NCI-H446 (cell line): ENCODE measurements at regions not wholly inside any gene's neighbourhood (a gene's known extent, or its start where the extent isn't known, plus 50 kb on each side); places are given as distances from the start of the nearest gene placed in this dataset.

Experiments
- DNase-seq, 2 experiments: peaks; one replicate each; lab custom pipeline; 2025; lab: John Stamatoyannopoulos, UW

DNA sequence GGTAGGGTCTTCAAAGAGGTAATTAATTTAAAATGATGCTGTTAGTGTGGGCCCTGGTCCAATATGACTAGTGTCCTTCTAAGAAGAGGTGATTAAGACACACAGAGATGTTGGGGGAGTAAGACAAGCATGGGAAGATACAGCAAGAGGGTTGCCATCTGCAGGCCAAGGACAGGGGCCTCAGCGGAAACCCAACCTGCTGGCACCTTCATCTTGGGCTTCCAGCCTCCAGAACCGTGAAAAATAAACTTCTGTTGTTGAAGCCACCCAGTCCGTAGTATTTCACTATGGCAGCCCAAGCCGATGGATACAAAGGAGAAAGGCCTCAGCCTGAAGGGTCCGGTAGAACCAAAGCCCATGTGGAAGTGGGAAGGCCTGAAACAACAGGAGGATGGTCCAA lies 161.7 kb upstream of the UBE2E1 start:
- DNase-seq, result no peak

DNA sequence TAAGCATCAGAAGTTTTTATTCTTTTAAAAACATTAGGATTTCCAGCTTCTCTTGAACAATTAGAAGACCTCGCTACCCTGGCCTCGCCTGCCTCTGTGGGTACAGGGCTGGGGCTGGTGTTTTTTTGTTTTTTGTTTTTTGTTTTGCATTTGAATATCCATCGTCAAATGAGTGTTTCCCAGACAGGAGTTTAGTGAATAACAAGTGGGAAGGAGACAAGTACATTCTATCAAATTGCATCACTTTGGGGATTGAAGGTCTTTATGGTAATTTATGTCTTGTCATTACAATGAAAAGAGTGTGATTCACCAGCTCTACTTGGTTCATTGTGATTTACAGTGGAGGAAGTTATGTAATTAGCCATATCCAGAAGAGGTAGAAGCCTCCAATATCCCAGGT lies 161.1 kb upstream of the UBE2E1 start:
- DNase-seq, result no peak

DNA sequence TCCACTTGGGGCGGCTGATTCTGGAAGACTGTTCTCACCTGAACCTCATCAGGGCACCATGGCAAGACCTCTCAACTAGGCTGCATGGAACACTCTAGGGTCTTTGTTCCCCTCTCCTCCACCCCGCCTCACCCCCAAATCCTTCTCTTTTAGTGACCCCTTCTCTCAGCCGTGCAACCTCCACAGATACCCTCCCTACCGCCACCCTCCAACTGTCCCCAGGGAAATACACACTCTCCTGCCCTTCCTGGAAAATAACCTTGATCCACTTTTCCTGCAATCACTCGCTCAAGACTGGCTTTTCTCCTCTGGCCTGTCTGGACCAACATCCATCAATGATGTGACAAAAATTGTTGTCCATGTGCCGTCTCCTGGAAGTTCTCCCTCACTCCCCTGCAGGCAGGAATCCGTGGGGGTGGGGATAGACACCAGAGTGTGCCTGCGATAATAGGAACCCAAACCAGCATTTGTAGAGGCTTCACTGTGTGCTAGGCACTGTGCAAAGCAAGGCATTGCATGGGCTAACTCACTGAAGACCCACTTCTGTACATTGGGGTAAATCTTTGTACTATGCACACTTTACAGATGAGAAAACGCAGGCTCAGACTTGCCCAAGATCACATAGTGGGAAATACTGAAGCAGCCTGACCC lies 160.1 kb upstream of the UBE2E1 start:
- no peak for DNase-seq

DNA sequence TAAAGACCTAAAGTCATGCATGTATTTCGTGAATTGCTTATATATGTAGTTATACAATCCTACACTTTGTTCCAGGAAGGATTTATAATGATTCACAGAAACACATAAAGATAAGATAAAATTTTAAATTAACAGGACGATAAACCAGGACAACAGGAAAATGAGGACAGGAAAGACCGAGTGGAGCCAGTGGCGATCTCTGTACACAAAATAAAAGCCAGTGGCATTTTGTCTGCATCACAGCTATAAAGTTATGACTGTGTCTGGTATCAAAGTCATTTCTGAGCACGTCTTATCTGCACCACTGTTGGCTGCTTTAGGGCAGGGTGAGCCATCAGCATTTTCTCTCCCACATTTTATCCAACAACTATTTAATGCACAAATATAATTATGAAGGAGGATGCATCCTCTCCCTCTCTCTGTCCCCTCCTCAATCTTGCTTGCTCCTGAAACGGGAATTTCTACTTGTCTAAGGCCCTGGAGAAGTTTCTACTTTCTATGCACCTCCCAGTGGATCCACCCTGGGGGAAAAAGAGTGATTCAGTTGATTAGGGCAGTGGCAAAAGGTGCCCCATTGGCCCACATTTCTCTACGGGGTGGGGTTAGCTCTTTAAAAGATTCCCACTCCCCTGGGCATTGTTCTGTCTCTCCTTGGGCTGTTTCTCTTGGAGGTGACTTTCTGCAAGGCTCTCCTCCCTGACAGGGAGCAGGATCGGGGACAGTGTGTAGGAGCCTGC lies 159.4 kb upstream of the UBE2E1 start:
- no peak for DNase-seq

DNA sequence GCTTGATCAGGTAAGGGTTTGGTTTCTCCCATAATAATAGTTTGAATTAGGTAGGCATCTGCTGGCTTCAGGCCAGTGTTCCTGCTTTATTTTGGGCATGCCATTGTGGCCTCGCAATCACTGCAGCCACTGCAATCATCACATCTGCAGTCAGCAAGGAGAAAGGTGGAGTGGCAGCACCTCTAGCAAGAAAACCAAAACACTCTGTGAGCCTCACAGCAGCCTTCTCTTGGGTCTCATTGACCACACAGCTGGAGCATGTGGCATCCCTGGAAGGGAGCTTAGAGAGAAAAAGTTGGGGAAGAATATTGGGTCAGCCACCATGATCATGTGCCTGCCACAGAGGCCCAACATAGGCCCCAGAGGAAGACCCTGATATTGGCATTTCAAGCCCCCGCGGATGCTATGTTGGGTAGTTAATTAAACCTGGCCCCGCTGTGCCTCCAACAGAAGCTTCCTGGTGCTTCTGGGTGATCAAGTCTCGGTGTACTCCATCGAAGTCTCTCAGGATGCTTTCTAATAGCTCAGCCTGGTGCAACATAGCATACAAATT lies 158.0 kb upstream of the UBE2E1 start:
- no peak for DNase-seq

DNA sequence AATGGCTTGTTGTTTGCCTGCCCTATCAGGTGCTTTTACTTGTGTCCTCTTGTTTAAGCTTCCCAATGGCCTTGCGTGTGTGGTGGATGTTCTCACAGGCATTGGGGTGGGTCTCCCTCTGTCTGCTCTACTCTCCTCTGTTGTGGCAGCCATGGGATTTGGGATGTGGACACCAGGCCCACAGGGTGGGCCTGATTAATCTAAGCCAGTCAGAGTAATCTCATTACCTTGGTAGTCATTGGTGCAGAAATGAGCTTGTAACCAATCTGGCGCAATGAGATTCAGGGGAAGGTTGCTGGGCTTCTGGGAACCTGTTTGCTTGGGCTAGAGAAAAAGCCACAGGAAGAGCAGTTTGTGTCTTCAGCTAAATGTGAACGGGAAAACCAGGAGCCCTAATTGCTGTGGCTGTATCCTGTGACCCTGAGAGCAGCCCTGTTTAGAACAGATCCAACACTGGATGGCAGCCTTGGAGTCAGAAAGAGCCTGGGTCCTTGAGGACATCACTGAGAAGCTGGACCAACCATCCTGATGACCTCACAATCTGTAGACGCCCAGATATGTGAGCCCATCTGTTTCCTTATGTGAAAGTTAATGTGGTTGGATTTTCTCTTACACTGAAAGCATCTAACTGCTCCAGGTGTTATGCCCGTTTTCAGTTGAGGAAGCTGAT lies 157.3 kb upstream of the UBE2E1 start:
- DNase-seq, result peak in 1 of 2 experiments; percentile 57

DNA sequence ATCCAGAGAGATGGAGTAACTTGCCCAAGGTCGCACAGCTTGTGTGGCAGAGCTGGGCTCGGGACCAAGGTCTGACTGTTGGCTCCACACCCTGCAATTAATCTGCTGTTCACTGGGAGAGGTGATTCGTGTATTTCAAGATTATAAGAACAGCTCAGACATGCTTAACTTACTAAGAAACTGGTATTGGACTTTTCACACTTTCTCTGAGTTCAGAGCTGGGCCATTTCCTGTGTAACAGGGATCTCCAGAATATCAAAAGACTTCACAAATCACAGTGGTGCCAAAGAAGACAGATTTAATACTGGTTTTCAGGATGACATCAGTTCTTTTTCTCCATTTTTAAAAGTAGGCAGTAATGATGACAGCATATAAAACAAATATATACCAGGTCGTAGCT lies 156.8 kb upstream of the UBE2E1 start:
- DNase-seq, result peak in 1 of 2 experiments; percentile 57

DNA sequence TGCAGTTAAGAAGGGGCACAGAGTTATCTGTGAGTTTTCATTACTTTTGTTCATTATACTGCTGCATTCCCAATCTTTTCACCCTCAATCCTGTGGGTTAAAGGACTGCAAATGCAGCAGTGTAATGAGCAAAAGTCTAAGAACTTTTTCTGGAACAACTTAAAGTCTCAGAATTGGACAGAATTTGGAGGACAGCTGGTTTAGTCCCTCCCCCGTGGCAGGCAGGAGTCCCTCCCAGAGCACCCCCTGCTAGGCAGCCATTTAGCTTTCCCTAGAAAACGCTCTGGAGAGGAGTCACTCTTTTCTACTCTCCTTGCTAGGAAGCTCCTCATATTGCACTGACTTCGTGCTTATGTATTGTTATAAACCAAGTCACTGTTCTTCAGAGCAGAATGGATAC lies 156.3 kb upstream of the UBE2E1 start:
- peak in 1 of 2 experiments; percentile 35 for DNase-seq

DNA sequence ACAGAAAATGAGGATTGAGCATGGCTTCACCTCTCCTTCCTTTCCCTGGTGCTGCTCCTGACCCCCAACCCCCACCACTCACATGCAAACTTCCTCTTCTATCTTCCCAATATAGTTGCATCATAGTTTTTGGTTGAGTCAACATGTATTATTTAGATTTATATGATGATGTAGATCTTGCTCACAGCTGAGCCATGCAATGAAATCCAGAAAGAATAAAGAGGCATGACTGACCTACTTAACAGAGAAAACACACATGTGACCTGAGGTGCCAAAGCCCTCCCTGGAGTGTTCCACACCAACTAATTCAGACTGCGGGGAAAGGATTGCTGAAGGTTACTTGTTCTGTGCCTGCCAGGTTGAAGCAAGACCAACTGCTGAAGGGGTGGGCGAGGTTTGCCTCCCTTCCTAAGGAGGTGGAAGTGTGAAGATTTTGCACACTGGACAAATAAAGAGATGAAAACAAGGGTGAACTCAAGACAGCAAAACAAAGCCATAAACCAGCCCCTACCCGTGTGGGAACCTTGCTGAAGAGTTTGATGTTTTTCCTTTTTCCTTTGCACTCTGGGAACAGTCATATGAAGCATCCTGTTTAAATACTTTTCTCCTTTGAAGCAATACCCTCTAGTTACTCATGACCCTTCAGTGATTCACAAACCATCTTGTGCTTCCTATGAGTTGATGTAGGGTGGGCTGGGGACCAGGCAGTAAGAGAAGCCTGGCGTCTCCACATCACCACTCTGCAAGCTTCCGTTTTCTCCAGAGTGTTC lies 155.2 kb upstream of the UBE2E1 start:
- DNase-seq, result no peak

DNA sequence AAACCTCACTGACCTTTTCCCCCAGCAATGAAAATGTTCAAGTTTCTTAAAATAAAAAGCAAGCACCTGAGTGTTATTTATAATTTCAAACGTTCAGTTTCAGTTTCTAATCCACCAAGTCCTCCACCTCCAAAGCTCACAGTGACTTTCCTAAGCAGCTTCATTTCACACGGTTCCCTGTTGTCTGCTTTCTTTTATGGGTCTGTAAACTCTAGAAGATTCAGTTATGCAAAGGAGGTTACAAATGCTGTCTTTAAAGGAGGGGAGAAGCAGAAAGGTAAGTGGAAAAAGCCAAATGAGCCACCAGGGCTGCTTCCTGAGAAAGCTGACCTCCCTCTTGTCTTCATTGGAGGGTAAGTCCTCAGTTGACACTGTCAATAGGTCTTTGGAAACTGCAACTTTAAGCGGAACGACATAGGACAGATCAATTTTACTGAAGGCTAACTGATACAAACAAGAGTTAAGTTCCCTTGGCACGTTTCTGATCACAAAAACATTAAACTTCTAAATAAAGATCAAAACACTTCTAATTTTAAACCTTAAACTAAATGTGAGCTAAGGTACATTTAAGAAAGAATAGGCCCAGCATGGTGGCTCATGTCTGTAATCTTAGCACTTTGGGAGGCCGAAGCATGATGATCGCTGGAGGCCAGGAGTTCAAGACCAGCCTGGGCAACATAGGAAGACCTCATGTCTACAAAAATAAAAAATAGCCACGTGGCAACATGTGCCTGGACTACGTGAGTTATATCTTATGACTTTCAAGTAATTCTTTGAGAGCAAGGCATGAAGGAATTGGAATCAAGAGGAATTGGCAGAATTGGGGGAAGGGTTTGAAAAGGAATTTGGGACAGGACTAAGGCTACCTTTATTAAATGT lies 151.9 kb upstream of the UBE2E1 start:
- DNase-seq, result no peak

DNA sequence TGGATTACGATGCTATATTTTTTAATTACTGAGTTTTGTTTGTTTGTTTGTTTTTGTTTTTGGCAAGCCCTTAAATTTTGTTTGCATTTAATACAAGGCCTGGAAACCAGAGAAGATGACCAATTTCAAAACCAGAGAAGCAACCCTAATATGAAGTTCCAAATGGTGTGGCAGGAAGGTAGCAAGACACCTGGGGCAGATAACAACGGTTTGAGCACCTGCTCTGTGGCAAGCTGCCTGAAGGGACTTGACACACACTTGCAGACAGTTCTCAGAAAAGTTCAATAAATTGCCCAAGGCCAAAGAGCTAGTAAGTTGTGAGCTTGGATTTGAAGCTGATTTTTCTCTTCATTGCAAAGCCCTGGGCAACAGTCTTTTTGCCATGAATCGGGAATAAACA lies 151.2 kb upstream of the UBE2E1 start:
- DNase-seq, result no peak

DNA sequence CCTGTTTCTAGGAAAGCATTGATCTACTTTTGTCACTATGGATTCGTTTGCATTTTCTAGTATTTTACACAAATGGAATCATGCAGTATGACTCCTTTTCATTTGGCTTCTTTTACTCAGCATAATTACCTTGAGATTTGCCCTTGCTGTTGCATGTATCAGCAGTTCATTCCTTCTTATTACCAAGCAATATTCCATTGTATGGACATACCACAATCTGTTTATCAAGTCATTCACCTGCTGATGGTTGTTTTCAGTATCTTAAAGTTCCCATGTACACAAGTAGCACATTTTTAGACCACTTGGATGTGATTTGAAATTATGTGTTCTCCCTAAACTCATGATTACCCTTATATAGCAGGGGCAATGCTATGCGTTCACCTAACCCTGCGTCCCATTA lies 150.0 kb upstream of the UBE2E1 start:
- DNase-seq, result no peak

DNA sequence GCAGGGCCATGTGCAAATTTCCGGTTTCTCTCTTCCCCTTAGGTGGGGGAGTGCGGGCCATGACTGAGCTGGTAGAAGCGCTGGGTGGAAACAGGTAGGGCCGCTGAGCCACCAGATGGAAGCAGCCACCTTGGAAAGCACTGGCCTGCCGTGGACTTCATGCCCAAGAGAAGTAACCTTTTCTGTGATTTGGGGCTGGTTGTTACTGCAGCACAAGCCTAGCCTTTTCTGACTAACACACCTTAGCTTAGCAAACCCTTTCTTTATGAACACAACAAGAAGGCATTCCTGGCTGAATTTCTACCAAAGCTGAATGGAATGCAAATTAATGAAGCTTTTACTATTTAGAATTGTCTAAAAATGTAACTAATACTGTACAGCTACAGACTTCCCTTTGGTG lies 149.6 kb upstream of the UBE2E1 start:
- no peak for DNase-seq

DNA sequence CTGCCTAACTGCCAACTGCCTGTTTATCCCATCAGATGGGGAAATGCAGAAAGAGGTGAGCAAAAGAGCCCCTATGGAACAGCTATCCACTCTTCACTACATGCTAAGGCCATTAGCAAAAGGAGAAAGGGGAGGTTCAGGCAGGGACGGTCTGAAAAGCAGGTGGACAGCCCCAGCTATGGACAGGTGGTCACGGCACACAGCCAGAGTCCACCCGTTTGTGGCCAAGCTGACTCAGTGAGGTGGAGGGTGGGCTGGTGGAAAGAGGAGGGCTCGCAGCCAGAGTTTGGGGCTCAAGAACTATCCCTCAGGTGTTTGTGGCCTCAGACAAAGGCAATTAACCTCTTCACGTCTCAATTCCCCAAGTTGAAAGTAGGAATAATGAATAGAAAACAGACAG lies 148.9 kb upstream of the UBE2E1 start:
- no peak for DNase-seq

DNA sequence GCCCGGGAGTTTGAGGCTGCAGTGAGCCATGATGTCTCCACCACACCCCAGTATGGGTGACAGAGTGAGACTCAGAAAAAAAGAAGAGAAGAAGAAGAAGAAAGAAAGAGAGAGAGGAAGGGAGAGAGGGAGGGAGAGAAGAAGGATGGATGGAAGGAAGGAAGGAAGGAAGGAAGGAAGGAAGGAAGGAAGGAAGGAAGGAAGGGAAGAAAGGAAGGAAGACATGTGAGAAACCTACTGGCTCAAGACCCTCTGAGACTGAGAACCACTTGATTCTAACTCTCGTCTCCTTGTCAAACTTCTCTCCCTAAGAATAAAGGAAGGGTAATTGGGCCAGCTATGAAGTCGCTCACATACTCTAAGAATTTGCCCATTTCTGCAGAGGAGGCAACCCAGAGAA lies 148.1 kb upstream of the UBE2E1 start:
- DNase-seq, result no peak

DNA sequence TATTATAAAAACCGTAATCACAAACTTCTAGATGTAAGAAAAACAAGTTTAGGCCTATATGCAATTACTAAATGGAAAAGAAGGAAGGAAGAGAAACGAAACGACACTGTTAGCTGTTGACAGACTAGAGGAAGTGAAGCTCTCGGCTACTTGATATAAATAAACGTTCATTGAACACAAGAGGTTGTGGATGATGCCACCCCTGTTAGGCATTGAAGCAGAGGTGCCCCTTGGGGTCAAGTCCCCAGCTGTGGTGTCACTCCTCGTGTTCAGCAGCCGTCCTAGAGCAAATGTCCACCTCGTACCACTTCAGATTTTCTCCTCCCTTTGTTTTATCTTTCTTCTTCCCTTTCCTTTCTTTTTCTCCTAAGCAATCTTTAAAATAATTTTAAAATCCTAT lies 146.5 kb upstream of the UBE2E1 start:
- DNase-seq, result no peak

DNA sequence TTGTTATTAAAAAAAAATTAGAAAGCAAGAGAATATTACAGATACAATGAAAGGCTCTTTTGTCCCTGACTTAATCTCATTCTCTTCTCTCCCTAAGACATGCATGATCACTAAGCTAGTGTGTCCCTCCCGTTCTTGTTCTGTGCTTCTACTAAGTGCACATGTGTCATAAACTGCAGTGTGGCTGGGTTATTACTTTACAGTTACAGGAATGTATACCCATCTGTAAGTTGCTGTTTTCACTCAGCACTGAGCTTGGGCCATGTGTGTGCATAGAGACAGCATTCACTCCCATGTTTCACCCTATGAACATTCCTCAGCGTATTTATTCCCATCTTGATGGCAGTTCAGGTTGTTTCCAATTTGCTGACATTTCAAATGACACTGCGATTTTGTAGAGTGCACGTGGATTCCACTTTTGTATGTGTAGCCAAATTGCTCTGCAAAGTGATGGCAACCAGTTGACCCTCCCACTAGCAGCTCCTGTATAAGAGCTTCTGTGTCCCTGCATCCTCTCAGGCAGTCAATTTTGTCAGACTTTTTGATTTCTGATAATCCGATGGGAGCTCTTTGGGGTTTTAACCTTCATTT lies 145.8 kb upstream of the UBE2E1 start:
- DNase-seq, result no peak

DNA sequence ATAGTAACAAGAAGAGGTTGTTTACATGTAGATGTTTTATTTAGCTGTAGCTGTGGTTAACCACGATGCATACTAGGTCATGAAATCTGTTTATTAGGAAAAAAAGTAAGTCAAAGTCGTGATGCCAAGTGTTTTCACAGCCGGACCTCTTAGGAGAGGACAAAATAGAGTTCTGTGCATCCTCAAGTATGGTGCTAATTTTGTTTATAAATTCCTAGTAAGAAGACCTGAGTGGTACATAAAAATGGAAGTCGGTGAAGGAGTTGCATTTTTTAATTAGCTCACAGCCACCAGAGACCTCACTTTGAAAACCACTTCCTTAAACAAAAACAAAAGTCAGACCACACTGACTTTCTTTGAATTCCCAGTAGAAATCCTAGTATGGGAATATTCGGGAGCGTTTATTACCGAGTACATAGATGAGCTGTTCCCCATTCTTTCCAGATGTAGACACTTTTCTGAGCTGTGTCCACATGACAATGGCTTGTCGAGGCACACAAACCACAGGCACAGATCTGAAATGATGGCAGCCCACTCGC lies 143.6 kb upstream of the UBE2E1 start:
- DNase-seq, result no peak

DNA sequence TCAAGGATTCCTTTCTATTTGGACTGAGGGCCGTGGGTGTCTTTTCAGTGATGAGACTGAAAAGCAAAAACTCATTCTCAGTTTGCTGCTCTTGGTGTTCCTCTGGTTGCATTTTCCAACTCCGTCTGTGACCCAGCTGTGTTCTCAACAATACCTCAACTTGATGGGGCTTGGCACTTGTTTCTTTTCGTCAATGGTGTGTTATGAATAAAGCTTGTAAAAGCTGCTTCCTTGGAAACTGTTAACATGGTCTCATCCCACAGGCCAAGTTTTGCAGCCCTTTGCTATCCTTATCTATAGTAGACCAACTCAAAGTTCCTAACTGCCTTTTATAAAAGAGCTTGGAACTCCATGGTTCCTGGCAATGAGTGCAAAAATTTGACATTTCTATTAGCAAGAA lies 142.5 kb upstream of the UBE2E1 start:
- DNase-seq, result peak in 1 of 2 experiments; percentile 18

DNA sequence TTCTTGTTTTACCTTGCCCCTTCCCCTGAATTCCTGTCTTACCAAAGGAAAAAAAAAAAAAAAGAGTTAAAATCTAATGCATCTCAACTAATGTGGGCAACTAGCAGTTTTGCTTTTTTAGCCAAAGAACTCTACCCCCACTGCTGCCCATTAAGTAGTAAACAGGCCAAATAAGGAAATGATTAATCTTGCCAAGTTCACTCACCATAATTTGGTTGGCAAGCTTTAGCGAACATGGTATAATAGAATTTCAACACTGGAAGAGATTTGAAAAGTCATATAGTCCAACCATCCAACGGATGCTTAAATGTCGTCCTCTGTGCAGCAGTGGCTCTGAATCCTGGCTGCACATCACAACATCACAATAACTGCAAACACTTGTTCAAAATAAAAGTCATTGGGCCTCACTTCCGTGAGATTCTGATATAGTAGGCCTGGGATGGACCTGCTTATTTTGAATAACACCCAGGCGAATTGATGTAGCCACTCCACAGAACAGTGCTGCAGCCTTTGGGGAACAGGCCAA lies 142.0 kb upstream of the UBE2E1 start:
- DNase-seq, result peak; percentile 36 to 70
